Neutrophil (primary cell): ENCODE measurements at regions not wholly inside any gene's neighbourhood (a gene's known extent, or its start where the extent isn't known, plus 50 kb on each side); places are given as distances from the start of the nearest gene placed in this dataset.

Source experiments
- H3K27ac ChIP-seq: fragments of 200-600 bp; sonication (generic); 2 replicates; pipeline ENCODE4 v1.5.1; 2016; ENCODE audit warnings: mild to moderate bottlenecking, moderate library complexity
- H3K27me3 ChIP-seq: fragments of 200-600 bp; sonication (generic); 2 replicates; pipeline ENCODE4 v1.6.0; 2016; ENCODE audit warnings: mild to moderate bottlenecking
- H3K36me3 ChIP-seq: fragments of 200-600 bp; sonication (generic); 2 replicates; pipeline ENCODE4 v1.5.1; 2017
- H3K4me1 ChIP-seq, 2 experiments: fragments of 200-600 bp in 1 of 2; sonication (generic) in 1 of 2; 1 replicate in 1 of 2; 2 replicates in 1 of 2; pipeline versions ENCODE4 v1.5.1 to v1.6.1; 2013 to 2016; ENCODE audit warnings: low read depth in 1 of 2, low read length in 1 of 2, mild to moderate bottlenecking in 1 of 2, moderate library complexity in 1 of 2; ENCODE audit not compliant: control insufficient read depth in 1 of 2, insufficient read depth in 1 of 2
- H3K4me3 ChIP-seq, 2 experiments: fragments of 200-600 bp in 1 of 2; sonication (generic) in 1 of 2; 1 replicate in 1 of 2; 2 replicates in 1 of 2; pipeline ENCODE4 v1.5.1; 2013 to 2016; ENCODE audit warnings: low read depth in 1 of 2, low read length in 1 of 2, mild to moderate bottlenecking in 1 of 2, moderate library complexity in 1 of 2
- H3K9me3 ChIP-seq: fragments of 200-600 bp; sonication (generic); 2 replicates; pipeline ENCODE4 v1.5.1; 2016
- CTCF ChIP-seq: fragments of 200-600 bp; sonication (generic); IDR thresholded peaks from 2 replicates; pipeline ENCODE4 v1.5.1; 2016; ENCODE audit warnings: antibody characterized with exemption

- Histone ChIP-seq H3K36me3 (no peaks in the 10 kb centered on the region), H3K27me3 (no peaks in the 10 kb centered on the region), H3K9me3 (no peaks in the 10 kb centered on the region), H3K4me1 (no peaks in the 10 kb centered on the region), H3K27ac (no peak overlapping the region), H3K4me3 (no peak overlapping the region)
- TF ChIP-seq CTCF = no peak
Observed at GRCh38 chr16:65540901-65541300, 419.0 kb upstream of the CDH11 start.

- TF ChIP-seq CTCF = no peak
- no peak overlapping the region for H3K27ac ChIP-seq
Observed at GRCh38 chr16:65538976-65539375, 417.1 kb upstream of the CDH11 start.

GRCh38 chr16:65537336-65537735 is 415.5 kb upstream of the CDH11 start:
- H3K27me3 ChIP-seq = no peaks in the 10 kb centered on the region
- H3K27ac ChIP-seq = no peak overlapping the region
- no peaks in the 10 kb centered on the region for H3K4me1 ChIP-seq
- H3K9me3 ChIP-seq = no peaks in the 10 kb centered on the region
- no peak for TF ChIP-seq CTCF
- H3K4me3 ChIP-seq = no peak overlapping the region
- no peaks in the 10 kb centered on the region for H3K36me3 ChIP-seq

More at GRCh38 chr16:65538976-65539375, 417.1 kb upstream of the CDH11 start:
- Histone ChIP-seq H3K36me3 (no peaks in the 10 kb centered on the region), H3K4me1 (no peaks in the 10 kb centered on the region), H3K4me3 (no peak overlapping the region), H3K27me3 (no peaks in the 10 kb centered on the region), H3K9me3 (no peaks in the 10 kb centered on the region)

- H3K4me3 ChIP-seq = no peak overlapping the region
Observed at GRCh38 chr16:65534121-65534528, 412.3 kb upstream of the CDH11 start.

GRCh38 chr16:65532846-65533245 is 411.0 kb upstream of the CDH11 start:
- no peaks in the 10 kb centered on the region for H3K27me3 ChIP-seq
- no peak overlapping the region for H3K4me3 ChIP-seq
- no peaks in the 10 kb centered on the region for H3K9me3 ChIP-seq
- no peak for TF ChIP-seq CTCF
- no peaks in the 10 kb centered on the region for H3K36me3 ChIP-seq
- H3K27ac ChIP-seq = no peak overlapping the region
- no peaks in the 10 kb centered on the region for H3K4me1 ChIP-seq

More at GRCh38 chr16:65534121-65534528, 412.3 kb upstream of the CDH11 start:
- no peaks in the 10 kb centered on the region for H3K9me3 ChIP-seq
- H3K36me3 ChIP-seq = no peaks in the 10 kb centered on the region
- H3K27ac ChIP-seq = no peak overlapping the region
- H3K4me1 ChIP-seq = no peaks in the 10 kb centered on the region
- no peaks in the 10 kb centered on the region for H3K27me3 ChIP-seq
- TF ChIP-seq CTCF = no peak

GRCh38 chr16:65532258-65532657 is 410.4 kb upstream of the CDH11 start:
- no peaks in the 10 kb centered on the region for H3K9me3 ChIP-seq
- H3K27me3 ChIP-seq = no peaks in the 10 kb centered on the region
- H3K27ac ChIP-seq = no peak overlapping the region
- H3K36me3 ChIP-seq = no peaks in the 10 kb centered on the region
- H3K4me1 ChIP-seq = no peaks in the 10 kb centered on the region
- H3K4me3 ChIP-seq = no peak overlapping the region
- no peak for TF ChIP-seq CTCF
